GM23338 (cell line): ENCODE measurements at regions not wholly inside any gene's neighbourhood (a gene's known extent, or its start where the extent isn't known, plus 50 kb on each side); places are given as distances from the start of the nearest gene placed in this dataset.

Experiments
- ATAC-seq: fragments of 200-7000 bp; cut with Tn5 transposase; 3 replicates; pipeline ENCODE4 v1.9.1; 2020
- DNase-seq: peaks from one replicate; pipeline ENCODE4 v3.0.0-alpha.2; 2015; ENCODE audit warnings: low spot score
- H2AFZ ChIP-seq: fragments of 200-600 bp; sonication (generic); 2 replicates; pipeline ENCODE4 v1.8.0; 2016; ENCODE audit warnings: antibody characterized with exemption, mild to moderate bottlenecking, moderate library complexity
- H3F3A ChIP-seq: fragments of 200-600 bp; sonication (generic); replicated peaks from 2 replicates; pipeline ENCODE4 v1.8.0; 2017; ENCODE audit warnings: antibody characterized with exemption, mixed run types, low read depth
- H3K27ac ChIP-seq: fragments of 200-600 bp; sonication (generic); 2 replicates; pipeline ENCODE4 v1.6.1; 2016; ENCODE audit warnings: low read depth
- H3K27me3 ChIP-seq: fragments of 200-600 bp; sonication (generic); 2 replicates; pipeline ENCODE4 v1.8.0; 2016; ENCODE audit warnings: mild to moderate bottlenecking, mixed run types, moderate library complexity; ENCODE audit not compliant: insufficient read depth
- H3K36me3 ChIP-seq: fragments of 200-600 bp; sonication (generic); 2 replicates; pipeline ENCODE4 v1.8.0; 2016; ENCODE audit warnings: mild to moderate bottlenecking; ENCODE audit not compliant: insufficient read depth
- H3K4me1 ChIP-seq: fragments of 200-600 bp; sonication (generic); 2 replicates; pipeline ENCODE4 v1.8.0; 2016; ENCODE audit warnings: mild to moderate bottlenecking, moderate library complexity; ENCODE audit not compliant: insufficient read depth
- H3K4me2 ChIP-seq: fragments of 200-600 bp; sonication (generic); 2 replicates; pipeline ENCODE4 v1.7.1; 2017; ENCODE audit warnings: mixed run types
- H3K4me3 ChIP-seq: fragments of 200-600 bp; sonication (generic); 2 replicates; pipeline ENCODE4 v1.6.1; 2016; ENCODE audit warnings: mixed run types
- H3K79me2 ChIP-seq: fragments of 200-600 bp; sonication (generic); replicated peaks from 2 replicates; pipeline ENCODE4 v1.8.0; 2017; ENCODE audit warnings: mild to moderate bottlenecking; ENCODE audit not compliant: insufficient read depth
- H3K9me2 ChIP-seq: fragments of 200-600 bp; sonication (generic); 2 replicates; pipeline ENCODE4 v1.8.0; 2017; ENCODE audit not compliant: insufficient read depth
- H4K20me1 ChIP-seq: fragments of 200-600 bp; sonication (generic); replicated peaks from 2 replicates; pipeline ENCODE4 v1.8.0; 2017; ENCODE audit warnings: mild to moderate bottlenecking; ENCODE audit not compliant: insufficient read depth
- H3K27ac Mint-ChIP-seq: 2 replicates; pipeline ENCODE4 v1.8.0; 2020; ENCODE audit warnings: inconsistent platforms, mild to moderate bottlenecking, moderate library complexity, mixed read lengths
- H3K27me3 Mint-ChIP-seq: 3 replicates; pipeline ENCODE4 v1.8.0; 2022; ENCODE audit warnings: low read depth, mild to moderate bottlenecking, moderate library complexity, mixed read lengths, inconsistent platforms; ENCODE audit not compliant: insufficient read depth, poor library complexity
- H3K36me3 Mint-ChIP-seq: 3 replicates; pipeline ENCODE4 v1.8.0; 2021; ENCODE audit warnings: low read depth, mild to moderate bottlenecking, inconsistent platforms, moderate library complexity, mixed read lengths
- H3K4me1 Mint-ChIP-seq: 3 replicates; pipeline ENCODE4 v1.8.0; 2020; ENCODE audit warnings: mild to moderate bottlenecking, inconsistent platforms, mixed read lengths
- H3K4me3 Mint-ChIP-seq: 3 replicates; pipeline ENCODE4 v1.8.0; 2021; ENCODE audit warnings: moderate library complexity, mild to moderate bottlenecking, inconsistent platforms, mixed read lengths
- H3K9me3 Mint-ChIP-seq: 3 replicates; pipeline ENCODE4 v1.8.0; 2020; ENCODE audit warnings: moderate library complexity, mild to moderate bottlenecking, inconsistent platforms, mixed read lengths
- CREB1 ChIP-seq: fragments of 250-450 bp; sonication (Bioruptor Pico); IDR thresholded peaks from 2 replicates; pipeline ENCODE4 v1.5.0; 2020; ENCODE audit warnings: low read depth, mild to moderate bottlenecking, moderate library complexity
- STAT1 ChIP-seq: IDR thresholded peaks from one replicate; pipeline ENCODE4 v1.6.1; 2016; ENCODE audit warnings: antibody characterized with exemption; ENCODE audit not compliant: unreplicated experiment
- ZNF331 ChIP-seq: fragments of 250-450 bp; sonication (Bioruptor Pico); IDR thresholded peaks from 2 replicates; pipeline ENCODE4 v1.5.0; 2020; ENCODE audit warnings: low read depth, mild to moderate bottlenecking, moderate library complexity
- TF ChIP-seq, protein P1 (sequence below), 2 experiments: fragments of 200-600 bp in 1 of 2; sonication (generic) in 1 of 2; conservative IDR thresholded peaks; 2 replicates each; pipeline versions ENCODE4 v1.5.1 to v1.6.1; 2016 to 2017; ENCODE audit warnings: antibody characterized with exemption in 2 of 2, low read depth in 2 of 2, mild to moderate bottlenecking in 2 of 2, moderate library complexity in 1 of 2
- TF ChIP-seq, protein P2 (sequence below): IDR thresholded peaks from one replicate; pipeline ENCODE4 v1.6.1; 2018; ENCODE audit warnings: antibody characterized with exemption; ENCODE audit not compliant: unreplicated experiment
- TF ChIP-seq, protein P3 (sequence below): fragments of 250-450 bp; sonication (Bioruptor Pico); IDR thresholded peaks from 2 replicates; pipeline ENCODE4 v1.5.0; 2020; ENCODE audit warnings: mild to moderate bottlenecking, moderate library complexity

DNA sequence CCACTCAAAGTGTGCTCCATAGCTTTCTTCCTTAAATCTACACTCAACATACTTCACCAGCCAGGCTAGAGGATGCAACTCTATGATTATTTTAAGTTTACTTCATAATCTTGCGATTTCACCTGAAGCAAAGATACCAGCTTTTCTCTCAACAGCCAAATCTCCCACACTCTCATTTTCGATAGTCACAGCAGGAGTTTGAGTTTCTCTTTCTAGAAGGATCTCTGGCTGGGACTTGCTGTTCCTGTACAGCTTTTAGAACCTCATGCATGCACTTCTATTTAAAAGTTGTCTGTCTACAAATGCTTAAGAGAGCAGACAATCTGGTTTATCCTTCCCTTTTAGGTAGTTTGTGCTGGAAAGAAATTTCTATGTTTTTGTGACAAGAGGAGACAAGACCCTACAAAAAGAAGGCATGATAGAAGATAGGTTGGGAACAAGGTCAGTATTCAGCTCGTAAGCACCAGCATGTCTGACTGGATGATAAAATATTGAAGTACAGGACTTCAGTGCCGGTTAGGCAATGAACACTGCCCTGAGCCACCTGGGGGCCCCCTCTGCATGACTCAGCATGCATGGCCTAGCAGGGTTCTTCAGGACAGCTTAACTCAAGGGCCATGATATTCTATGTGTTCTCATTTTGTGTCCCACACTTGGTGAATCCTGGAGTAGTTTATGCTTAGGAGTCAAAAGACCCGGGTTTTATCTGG lies 65.6 kb downstream of the ATXN3L start:
- ATAC-seq, result no peak
- no peak overlapping the region for H3K4me3 ChIP-seq

More for the DNA sequence above, 65.6 kb downstream of the ATXN3L start:
- no peaks in the 10 kb centered on the region for H4K20me1 ChIP-seq
- no peak overlapping the region for H3K4me2 ChIP-seq
- no peaks in the 10 kb centered on the region for H3K4me1 Mint-ChIP-seq
- H3K79me2 ChIP-seq, result no peaks in the 10 kb centered on the region
- no peaks in the 10 kb centered on the region for H3K36me3 ChIP-seq
- TF ChIP-seq ZNF331 (CRISPR knock-in tag) (no peak), STAT1 (no peak), CREB1 (CRISPR knock-in tag) (no peak)
- TF ChIP-seq, protein P1, sequence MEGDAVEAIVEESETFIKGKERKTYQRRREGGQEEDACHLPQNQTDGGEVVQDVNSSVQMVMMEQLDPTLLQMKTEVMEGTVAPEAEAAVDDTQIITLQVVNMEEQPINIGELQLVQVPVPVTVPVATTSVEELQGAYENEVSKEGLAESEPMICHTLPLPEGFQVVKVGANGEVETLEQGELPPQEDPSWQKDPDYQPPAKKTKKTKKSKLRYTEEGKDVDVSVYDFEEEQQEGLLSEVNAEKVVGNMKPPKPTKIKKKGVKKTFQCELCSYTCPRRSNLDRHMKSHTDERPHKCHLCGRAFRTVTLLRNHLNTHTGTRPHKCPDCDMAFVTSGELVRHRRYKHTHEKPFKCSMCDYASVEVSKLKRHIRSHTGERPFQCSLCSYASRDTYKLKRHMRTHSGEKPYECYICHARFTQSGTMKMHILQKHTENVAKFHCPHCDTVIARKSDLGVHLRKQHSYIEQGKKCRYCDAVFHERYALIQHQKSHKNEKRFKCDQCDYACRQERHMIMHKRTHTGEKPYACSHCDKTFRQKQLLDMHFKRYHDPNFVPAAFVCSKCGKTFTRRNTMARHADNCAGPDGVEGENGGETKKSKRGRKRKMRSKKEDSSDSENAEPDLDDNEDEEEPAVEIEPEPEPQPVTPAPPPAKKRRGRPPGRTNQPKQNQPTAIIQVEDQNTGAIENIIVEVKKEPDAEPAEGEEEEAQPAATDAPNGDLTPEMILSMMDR (conservative IDR thresholded peaks at IDR 0.05; ENCODE audit: low read depth in 2 of 2), result peak in 1 of 2 experiments; percentile 20; a peak in 2 of 4 replicates
- TF ChIP-seq, protein P2, sequence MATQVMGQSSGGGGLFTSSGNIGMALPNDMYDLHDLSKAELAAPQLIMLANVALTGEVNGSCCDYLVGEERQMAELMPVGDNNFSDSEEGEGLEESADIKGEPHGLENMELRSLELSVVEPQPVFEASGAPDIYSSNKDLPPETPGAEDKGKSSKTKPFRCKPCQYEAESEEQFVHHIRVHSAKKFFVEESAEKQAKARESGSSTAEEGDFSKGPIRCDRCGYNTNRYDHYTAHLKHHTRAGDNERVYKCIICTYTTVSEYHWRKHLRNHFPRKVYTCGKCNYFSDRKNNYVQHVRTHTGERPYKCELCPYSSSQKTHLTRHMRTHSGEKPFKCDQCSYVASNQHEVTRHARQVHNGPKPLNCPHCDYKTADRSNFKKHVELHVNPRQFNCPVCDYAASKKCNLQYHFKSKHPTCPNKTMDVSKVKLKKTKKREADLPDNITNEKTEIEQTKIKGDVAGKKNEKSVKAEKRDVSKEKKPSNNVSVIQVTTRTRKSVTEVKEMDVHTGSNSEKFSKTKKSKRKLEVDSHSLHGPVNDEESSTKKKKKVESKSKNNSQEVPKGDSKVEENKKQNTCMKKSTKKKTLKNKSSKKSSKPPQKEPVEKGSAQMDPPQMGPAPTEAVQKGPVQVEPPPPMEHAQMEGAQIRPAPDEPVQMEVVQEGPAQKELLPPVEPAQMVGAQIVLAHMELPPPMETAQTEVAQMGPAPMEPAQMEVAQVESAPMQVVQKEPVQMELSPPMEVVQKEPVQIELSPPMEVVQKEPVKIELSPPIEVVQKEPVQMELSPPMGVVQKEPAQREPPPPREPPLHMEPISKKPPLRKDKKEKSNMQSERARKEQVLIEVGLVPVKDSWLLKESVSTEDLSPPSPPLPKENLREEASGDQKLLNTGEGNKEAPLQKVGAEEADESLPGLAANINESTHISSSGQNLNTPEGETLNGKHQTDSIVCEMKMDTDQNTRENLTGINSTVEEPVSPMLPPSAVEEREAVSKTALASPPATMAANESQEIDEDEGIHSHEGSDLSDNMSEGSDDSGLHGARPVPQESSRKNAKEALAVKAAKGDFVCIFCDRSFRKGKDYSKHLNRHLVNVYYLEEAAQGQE, result no peak
- TF ChIP-seq, protein P3, sequence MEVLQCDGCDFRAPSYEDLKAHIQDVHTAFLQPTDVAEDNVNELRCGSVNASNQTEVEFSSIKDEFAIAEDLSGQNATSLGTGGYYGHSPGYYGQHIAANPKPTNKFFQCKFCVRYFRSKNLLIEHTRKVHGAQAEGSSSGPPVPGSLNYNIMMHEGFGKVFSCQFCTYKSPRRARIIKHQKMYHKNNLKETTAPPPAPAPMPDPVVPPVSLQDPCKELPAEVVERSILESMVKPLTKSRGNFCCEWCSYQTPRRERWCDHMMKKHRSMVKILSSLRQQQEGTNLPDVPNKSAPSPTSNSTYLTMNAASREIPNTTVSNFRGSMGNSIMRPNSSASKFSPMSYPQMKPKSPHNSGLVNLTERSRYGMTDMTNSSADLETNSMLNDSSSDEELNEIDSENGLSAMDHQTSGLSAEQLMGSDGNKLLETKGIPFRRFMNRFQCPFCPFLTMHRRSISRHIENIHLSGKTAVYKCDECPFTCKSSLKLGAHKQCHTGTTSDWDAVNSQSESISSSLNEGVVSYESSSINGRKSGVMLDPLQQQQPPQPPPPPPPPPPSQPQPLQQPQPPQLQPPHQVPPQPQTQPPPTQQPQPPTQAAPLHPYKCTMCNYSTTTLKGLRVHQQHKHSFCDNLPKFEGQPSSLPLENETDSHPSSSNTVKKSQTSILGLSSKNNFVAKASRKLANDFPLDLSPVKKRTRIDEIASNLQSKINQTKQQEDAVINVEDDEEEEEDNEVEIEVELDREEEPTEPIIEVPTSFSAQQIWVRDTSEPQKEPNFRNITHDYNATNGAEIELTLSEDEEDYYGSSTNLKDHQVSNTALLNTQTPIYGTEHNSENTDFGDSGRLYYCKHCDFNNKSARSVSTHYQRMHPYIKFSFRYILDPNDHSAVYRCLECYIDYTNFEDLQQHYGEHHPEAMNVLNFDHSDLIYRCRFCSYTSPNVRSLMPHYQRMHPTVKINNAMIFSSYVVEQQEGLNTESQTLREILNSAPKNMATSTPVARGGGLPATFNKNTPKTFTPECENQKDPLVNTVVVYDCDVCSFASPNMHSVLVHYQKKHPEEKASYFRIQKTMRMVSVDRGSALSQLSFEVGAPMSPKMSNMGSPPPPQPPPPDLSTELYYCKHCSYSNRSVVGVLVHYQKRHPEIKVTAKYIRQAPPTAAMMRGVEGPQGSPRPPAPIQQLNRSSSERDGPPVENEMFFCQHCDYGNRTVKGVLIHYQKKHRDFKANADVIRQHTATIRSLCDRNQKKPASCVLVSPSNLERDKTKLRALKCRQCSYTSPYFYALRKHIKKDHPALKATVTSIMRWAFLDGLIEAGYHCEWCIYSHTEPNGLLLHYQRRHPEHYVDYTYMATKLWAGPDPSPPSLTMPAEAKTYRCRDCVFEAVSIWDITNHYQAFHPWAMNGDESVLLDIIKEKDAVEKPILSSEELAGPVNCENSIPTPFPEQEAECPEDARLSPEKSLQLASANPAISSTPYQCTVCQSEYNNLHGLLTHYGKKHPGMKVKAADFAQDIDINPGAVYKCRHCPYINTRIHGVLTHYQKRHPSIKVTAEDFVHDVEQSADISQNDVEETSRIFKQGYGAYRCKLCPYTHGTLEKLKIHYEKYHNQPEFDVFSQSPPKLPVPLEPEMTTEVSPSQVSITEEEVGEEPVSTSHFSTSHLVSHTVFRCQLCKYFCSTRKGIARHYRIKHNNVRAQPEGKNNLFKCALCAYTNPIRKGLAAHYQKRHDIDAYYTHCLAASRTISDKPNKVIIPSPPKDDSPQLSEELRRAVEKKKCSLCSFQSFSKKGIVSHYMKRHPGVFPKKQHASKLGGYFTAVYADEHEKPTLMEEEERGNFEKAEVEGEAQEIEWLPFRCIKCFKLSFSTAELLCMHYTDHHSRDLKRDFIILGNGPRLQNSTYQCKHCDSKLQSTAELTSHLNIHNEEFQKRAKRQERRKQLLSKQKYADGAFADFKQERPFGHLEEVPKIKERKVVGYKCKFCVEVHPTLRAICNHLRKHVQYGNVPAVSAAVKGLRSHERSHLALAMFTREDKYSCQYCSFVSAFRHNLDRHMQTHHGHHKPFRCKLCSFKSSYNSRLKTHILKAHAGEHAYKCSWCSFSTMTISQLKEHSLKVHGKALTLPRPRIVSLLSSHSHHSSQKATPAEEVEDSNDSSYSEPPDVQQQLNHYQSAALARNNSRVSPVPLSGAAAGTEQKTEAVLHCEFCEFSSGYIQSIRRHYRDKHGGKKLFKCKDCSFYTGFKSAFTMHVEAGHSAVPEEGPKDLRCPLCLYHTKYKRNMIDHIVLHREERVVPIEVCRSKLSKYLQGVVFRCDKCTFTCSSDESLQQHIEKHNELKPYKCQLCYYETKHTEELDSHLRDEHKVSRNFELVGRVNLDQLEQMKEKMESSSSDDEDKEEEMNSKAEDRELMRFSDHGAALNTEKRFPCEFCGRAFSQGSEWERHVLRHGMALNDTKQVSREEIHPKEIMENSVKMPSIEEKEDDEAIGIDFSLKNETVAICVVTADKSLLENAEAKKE (CRISPR knock-in tag), result no peak
- no peak overlapping the region for H3K4me3 Mint-ChIP-seq
- no peaks in the 10 kb centered on the region for H3K9me2 ChIP-seq
- no peak overlapping the region for H2AFZ ChIP-seq
- H3K27me3 ChIP-seq, result no peaks in the 10 kb centered on the region
- H3K9me3 Mint-ChIP-seq, result 0 out of 3 replicates have a peak, but pooled peaks cover 3% of the 10 kb centered on the region
- H3K27ac ChIP-seq, result no peak overlapping the region
- H3K36me3 Mint-ChIP-seq, result no peaks in the 10 kb centered on the region
- DNase-seq, result no peak
- no peaks in the 10 kb centered on the region for H3K4me1 ChIP-seq
- peaks cover 2% of the 10 kb centered on the region for H3K27me3 Mint-ChIP-seq
- H3F3A ChIP-seq, result no peaks in the 10 kb centered on the region
- no peak overlapping the region for H3K27ac Mint-ChIP-seq
